ENCODE measurements at regions not wholly inside any gene's neighbourhood (a gene's known extent, or its start where the extent isn't known, plus 50 kb on each side); places are given as distances from the start of the nearest gene placed in this dataset.

DNA sequence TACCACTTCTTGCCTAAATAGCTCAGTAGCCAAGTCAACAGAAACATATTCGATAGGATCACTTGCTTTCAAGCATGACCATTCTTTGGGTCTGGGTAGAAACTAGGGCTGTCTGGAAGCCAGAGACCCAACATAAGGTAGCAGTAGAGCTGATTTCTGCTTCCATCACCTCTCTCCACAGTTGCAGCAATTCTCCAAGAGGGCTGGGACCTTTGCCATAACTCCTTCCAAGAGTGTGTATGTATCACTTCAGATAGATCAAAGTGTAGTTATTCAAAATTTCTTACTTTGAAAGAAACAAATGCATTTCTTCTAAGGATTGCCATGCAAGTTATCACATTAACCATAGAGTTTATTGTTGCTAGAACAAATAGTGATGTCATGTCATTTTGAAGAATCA, 172.0 kb upstream of the GALNT5 start:
- Mint-ChIP-seq H3K36me3 (no peaks in the 10 kb centered on the region), H3K27me3 (no peaks in the 10 kb centered on the region), H3K4me1 (ENCODE audit: unreplicated experiment) (no peaks in the 10 kb centered on the region), H3K4me3 (no peak overlapping the region), H3K27ac (no peak overlapping the region), H3K9me3 (no peaks in the 10 kb centered on the region)
- no peak for DNase-seq (ENCODE audit: extremely low spot score, unreplicated experiment)
- no peak for TF ChIP-seq CTCF (conservative IDR thresholded peaks at IDR 0.05)

DNA sequence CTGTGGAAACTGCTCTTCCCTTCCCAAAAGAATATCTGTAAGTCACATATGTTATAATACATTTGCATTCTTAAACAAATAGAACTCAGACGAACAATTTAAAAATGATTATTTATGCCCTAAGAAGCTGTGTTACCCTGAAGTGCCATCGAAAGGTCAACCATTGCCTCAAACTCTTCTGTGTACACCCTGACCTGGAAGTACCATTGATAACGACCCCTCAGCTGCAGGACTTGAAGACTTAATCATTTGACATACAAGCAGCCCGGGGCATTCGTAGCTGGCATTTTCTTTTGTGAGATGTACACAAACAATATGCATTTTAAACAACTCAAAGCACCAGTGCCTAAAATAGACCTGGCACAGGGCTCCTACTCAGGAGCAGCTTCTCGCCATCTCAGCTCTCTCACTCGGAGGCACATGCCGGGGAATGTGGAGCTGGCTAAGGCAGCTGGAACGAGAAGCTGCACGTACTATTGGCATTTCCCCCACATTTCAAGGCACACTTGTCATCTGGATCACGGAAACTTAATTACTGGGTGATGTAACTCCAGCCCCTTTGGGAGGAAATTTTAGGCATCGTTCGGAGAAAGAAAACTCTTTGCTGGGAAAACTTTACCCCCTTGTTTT, 170.0 kb upstream of the GALNT5 start:
- Mint-ChIP-seq H3K27me3 (no peaks in the 10 kb centered on the region), H3K9me3 (no peaks in the 10 kb centered on the region), H3K27ac (no peak overlapping the region), H3K36me3 (no peaks in the 10 kb centered on the region), H3K4me1 (ENCODE audit: unreplicated experiment) (no peaks in the 10 kb centered on the region), H3K4me3 (no peak overlapping the region)
- no peak for TF ChIP-seq CTCF (conservative IDR thresholded peaks at IDR 0.05)
- DNase-seq (ENCODE audit: extremely low spot score, unreplicated experiment), result no peak

DNA sequence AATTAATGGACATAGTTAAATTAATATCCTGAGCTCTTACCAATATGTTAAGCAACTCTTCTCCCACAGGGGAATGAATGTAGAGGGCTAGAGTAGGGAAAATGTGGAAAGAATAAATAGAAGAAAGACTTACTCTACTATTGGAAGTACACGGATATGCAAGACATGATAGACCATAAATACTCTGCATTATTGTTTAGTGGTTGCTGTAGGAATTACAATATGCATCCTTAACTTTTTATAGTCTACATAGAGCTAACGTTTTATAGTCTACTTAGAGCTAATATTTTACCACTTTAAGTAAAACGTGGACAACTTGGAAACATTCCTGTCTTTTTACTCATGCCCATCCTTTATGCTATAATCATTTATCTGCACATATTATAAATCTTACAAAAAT, 163.8 kb upstream of the GALNT5 start:
- H3K4me3 Mint-ChIP-seq, result no peak overlapping the region

GRCh38 chr2:157105372-157105771, 152.1 kb upstream of the GALNT5 start:
- peaks cover 2% of the 10 kb centered on the region for H3K27me3 Mint-ChIP-seq
- no peak overlapping the region for H3K4me3 Mint-ChIP-seq
- DNase-seq (ENCODE audit: extremely low spot score, unreplicated experiment), result no peak
- no peak for TF ChIP-seq CTCF (conservative IDR thresholded peaks at IDR 0.05)
- H3K27ac Mint-ChIP-seq, result no peak overlapping the region
- H3K9me3 Mint-ChIP-seq, result no peaks in the 10 kb centered on the region
- H3K4me1 Mint-ChIP-seq (ENCODE audit: unreplicated experiment), result no peaks in the 10 kb centered on the region
- H3K36me3 Mint-ChIP-seq, result no peaks in the 10 kb centered on the region

More for the DNA sequence above, 163.8 kb upstream of the GALNT5 start:
- no peak for TF ChIP-seq CTCF (conservative IDR thresholded peaks at IDR 0.05)
- no peak for DNase-seq (ENCODE audit: extremely low spot score, unreplicated experiment)
- Mint-ChIP-seq H3K27me3 (no peaks in the 10 kb centered on the region), H3K9me3 (no peaks in the 10 kb centered on the region), H3K36me3 (no peaks in the 10 kb centered on the region), H3K4me1 (ENCODE audit: unreplicated experiment) (no peaks in the 10 kb centered on the region), H3K27ac (no peak overlapping the region)

DNA sequence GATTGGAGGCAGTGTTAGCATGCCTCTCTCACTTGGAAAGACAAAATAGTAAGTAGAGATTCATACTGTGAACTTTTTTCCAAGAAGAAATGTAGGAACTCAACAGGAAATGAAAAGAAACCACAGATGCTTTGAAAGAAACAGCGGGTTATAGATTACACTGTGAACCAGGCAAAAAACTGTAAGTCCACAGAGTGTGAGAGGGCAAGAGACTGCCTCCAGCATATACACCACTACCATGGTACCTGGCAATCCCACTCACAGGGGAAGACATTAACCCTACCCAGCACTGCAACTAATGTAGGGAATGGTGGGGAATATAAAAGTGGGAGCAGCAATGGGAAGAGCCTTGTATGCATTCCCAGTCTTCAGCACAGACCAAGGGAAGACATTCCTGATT, 150.6 kb upstream of the GALNT5 start:
- DNase-seq (ENCODE audit: extremely low spot score, unreplicated experiment), result no peak
- H3K27me3 Mint-ChIP-seq, result no peaks in the 10 kb centered on the region
- no peaks in the 10 kb centered on the region for H3K4me1 Mint-ChIP-seq (ENCODE audit: unreplicated experiment)
- no peak overlapping the region for H3K27ac Mint-ChIP-seq
- no peak for TF ChIP-seq CTCF (conservative IDR thresholded peaks at IDR 0.05)
- no peak overlapping the region for H3K4me3 Mint-ChIP-seq
- peaks cover 4% of the 10 kb centered on the region for H3K9me3 Mint-ChIP-seq
- no peaks in the 10 kb centered on the region for H3K36me3 Mint-ChIP-seq

DNA sequence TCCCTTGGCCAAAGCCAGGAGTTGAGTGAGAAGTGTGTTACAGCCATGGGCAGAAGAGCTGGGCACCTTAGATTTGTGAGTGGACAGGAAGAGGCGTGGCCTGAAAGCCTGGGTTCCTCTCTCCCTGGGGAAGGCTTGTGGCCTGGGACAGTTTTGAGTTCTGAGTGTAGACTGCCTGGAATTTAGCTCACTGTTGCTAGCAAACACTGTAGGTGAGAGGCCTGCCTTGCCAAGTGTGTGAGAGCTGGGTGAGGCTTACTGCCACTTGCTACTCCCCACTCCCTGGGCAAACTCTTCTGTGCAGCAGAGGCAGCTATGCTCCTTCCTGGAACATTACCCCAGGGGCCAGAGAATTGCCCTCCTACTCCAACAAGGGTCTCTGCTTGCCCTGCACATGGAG, 150.0 kb upstream of the GALNT5 start:
- H3K9me3 Mint-ChIP-seq, result peaks cover 5% of the 10 kb centered on the region
- H3K4me3 Mint-ChIP-seq, result no peak overlapping the region
- no peak for DNase-seq (ENCODE audit: extremely low spot score, unreplicated experiment)
- H3K4me1 Mint-ChIP-seq (ENCODE audit: unreplicated experiment), result no peaks in the 10 kb centered on the region
- H3K36me3 Mint-ChIP-seq, result no peaks in the 10 kb centered on the region
- no peak overlapping the region for H3K27ac Mint-ChIP-seq
- no peak for TF ChIP-seq CTCF (conservative IDR thresholded peaks at IDR 0.05)
- H3K27me3 Mint-ChIP-seq, result no peaks in the 10 kb centered on the region
